ENCODE measurements at regions not wholly inside any gene's neighbourhood (a gene's known extent, or its start where the extent isn't known, plus 50 kb on each side); places are given as distances from the start of the nearest gene placed in this dataset.

DNA sequence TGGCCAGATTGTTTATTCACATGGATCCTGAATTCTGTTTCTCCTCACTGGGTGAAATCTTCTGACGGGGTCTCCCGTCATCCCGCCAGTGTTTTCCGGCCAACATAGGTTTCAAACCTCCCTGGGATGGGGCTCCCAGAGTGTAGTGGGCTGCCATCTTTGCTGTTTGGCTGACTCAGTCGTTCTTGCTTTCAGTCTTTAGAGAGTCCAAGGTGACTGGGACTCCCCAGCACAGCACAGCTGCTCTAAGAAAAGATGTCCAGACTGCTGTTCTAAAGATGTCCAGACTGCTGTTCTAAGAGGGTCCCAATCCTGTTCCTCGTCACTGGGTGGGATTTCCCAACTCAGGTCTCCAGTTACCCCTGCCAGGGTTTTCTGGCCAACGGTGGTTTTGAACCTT is 801.9 kb upstream of the IGFBP3 start:
- no peak overlapping the region for H3K4me3 Mint-ChIP-seq
- H3K9me3 Mint-ChIP-seq, result peaks cover 6% of the 10 kb centered on the region
- DNase-seq (no peak), ATAC-seq (no peak)
- no peaks in the 10 kb centered on the region for H3K36me3 Mint-ChIP-seq (ENCODE audit: low read depth)
- CTCF ChIA-PET, result no interaction called here
- H3K4me1 Mint-ChIP-seq (ENCODE audit: low read depth), result no peaks in the 10 kb centered on the region
- TF ChIP-seq, protein P1, sequence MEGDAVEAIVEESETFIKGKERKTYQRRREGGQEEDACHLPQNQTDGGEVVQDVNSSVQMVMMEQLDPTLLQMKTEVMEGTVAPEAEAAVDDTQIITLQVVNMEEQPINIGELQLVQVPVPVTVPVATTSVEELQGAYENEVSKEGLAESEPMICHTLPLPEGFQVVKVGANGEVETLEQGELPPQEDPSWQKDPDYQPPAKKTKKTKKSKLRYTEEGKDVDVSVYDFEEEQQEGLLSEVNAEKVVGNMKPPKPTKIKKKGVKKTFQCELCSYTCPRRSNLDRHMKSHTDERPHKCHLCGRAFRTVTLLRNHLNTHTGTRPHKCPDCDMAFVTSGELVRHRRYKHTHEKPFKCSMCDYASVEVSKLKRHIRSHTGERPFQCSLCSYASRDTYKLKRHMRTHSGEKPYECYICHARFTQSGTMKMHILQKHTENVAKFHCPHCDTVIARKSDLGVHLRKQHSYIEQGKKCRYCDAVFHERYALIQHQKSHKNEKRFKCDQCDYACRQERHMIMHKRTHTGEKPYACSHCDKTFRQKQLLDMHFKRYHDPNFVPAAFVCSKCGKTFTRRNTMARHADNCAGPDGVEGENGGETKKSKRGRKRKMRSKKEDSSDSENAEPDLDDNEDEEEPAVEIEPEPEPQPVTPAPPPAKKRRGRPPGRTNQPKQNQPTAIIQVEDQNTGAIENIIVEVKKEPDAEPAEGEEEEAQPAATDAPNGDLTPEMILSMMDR (IDR thresholded peaks at IDR 0.05), result no peak
- intact Hi-C loops (cut with micrococcal nuclease), result no loop called here
- H3K27ac Mint-ChIP-seq, result no peak overlapping the region
- POLR2A ChIA-PET, result no interaction called here
- no peaks in the 10 kb centered on the region for H3K27me3 Mint-ChIP-seq

DNA sequence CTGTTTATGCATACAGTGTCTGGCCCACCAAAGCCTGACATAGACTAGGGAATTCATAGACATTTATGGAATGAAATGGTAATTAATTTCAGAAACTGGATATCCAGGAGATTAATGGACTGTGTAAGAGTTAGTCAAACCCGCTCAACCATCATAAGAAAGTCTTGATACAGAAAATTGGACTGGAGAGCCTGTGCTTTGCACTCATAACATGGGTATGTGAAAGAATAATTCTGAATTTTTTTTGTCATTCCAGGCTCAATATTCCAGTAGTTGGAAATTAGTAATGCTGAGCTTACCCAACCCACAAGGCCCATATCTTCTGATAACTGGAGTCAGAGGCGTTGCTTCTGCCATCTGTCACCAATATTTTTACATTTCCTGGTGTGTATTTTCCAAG is 799.7 kb upstream of the IGFBP3 start:
- Mint-ChIP-seq H3K27ac (no peak overlapping the region), H3K27me3 (no peaks in the 10 kb centered on the region), H3K36me3 (ENCODE audit: low read depth) (no peaks in the 10 kb centered on the region), H3K9me3 (peaks cover 4% of the 10 kb centered on the region), H3K4me1 (ENCODE audit: low read depth) (no peaks in the 10 kb centered on the region), H3K4me3 (no peak overlapping the region)
- ATAC-seq (no peak), DNase-seq (no peak)
- ChIA-PET POLR2A (no interaction called here), CTCF (no interaction called here)
- TF ChIP-seq, protein P1 (IDR thresholded peaks at IDR 0.05), result no peak
- intact Hi-C loops (cut with micrococcal nuclease), result no loop called here

DNA sequence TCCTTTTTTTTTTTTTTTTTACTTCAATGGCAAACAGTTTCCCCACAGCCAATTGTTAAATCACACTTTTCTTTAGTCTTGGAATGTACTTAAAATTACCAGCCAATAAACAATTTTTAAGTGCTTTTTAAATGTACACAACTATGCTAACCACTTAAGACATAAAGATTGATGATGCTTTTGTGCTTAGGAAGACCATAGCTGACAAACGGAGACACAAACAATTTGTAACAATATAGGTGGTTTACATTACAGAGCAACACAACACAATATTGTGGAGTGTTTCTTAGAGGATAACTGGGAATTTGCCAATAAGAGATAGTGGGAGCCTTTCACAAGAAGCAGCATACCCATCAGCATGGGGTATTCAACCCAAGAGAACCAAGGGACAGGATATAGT is 798.5 kb upstream of the IGFBP3 start:
- ChIA-PET POLR2A (no interaction called here), CTCF (no interaction called here)
- DNase-seq, result no peak
- H3K36me3 Mint-ChIP-seq (ENCODE audit: low read depth), result no peaks in the 10 kb centered on the region
- no peak overlapping the region for H3K4me3 Mint-ChIP-seq
- TF ChIP-seq, protein P1 (IDR thresholded peaks at IDR 0.05), result no peak
- H3K4me1 Mint-ChIP-seq (ENCODE audit: low read depth), result no peaks in the 10 kb centered on the region
- peaks cover 4% of the 10 kb centered on the region for H3K9me3 Mint-ChIP-seq
- no peak for ATAC-seq
- no peaks in the 10 kb centered on the region for H3K27me3 Mint-ChIP-seq
- intact Hi-C loops (cut with micrococcal nuclease), result no loop called here
- no peak overlapping the region for H3K27ac Mint-ChIP-seq

DNA sequence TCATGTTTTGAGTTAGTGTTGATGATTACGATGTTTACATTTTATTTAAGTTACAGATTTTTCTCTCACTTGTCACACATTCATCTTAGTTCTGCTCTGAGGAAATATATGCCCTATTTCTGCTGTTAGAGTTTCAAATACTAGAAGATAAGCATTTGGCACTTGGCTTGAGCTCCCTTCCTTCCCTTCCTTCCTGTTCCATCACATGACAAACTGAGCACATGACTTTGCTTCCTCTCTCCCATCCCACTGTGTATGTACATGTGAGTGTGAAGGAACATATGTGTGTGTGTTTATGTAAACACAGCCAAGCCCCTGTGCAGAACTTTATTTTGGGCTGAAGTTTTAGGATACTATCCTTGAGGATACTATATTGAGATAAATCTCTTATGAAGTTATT is 795.9 kb upstream of the IGFBP3 start:
- ATAC-seq (no peak), DNase-seq (no peak)
- no peaks in the 10 kb centered on the region for H3K36me3 Mint-ChIP-seq (ENCODE audit: low read depth)
- TF ChIP-seq, protein P1 (IDR thresholded peaks at IDR 0.05), result no peak
- no peak overlapping the region for H3K4me3 Mint-ChIP-seq
- H3K27me3 Mint-ChIP-seq, result no peaks in the 10 kb centered on the region
- intact Hi-C loops (cut with micrococcal nuclease), result no loop called here
- no peak overlapping the region for H3K27ac Mint-ChIP-seq
- H3K9me3 Mint-ChIP-seq, result peaks cover 3% of the 10 kb centered on the region
- POLR2A ChIA-PET, result interaction anchor here (0.5 kb wide), 1 partner anchor 352 kb away, joined by 4 read pairs; no protein-coding TSS in a partner anchor
- no peaks in the 10 kb centered on the region for H3K4me1 Mint-ChIP-seq (ENCODE audit: low read depth)
- CTCF ChIA-PET, result no interaction called here

DNA sequence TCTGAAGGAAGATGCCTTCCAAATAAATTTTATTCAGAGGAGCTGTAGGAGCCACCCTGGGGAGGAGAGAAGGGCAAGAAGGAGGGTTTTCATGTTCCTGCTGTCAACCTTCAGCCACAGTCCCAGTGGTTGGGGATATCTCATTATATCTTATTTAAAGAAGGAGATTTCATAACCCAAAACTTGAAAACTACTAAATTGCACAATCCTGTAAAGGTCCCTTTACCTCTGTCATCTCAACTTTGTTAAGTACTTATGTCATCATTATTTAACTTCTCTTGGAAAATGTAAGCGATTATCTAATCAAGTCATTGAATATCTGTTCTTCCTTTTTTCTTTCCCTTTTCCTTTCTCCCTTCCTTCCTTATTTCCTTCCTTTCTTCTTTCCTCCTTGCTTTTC is 794.5 kb upstream of the IGFBP3 start:
- Mint-ChIP-seq H3K36me3 (ENCODE audit: low read depth) (no peaks in the 10 kb centered on the region), H3K27me3 (no peaks in the 10 kb centered on the region), H3K4me1 (ENCODE audit: low read depth) (no peaks in the 10 kb centered on the region), H3K9me3 (peaks cover 3% of the 10 kb centered on the region), H3K4me3 (no peak overlapping the region), H3K27ac (no peak overlapping the region)
- ChIA-PET CTCF (no interaction called here), POLR2A (no interaction called here)
- intact Hi-C loops (cut with micrococcal nuclease), result no loop called here
- TF ChIP-seq, protein P1 (IDR thresholded peaks at IDR 0.05), result no peak
- DNase-seq, result no peak
- ATAC-seq, result no peak
